Hematopoietic multipotent progenitor cell treated with erythropoietin and hydrocortisone succinate and interleukin-3 and kit ligand, for 4 days (in vitro differentiated cells): ENCODE measurements at regions not wholly inside any gene's neighbourhood (a gene's known extent, or its start where the extent isn't known, plus 50 kb on each side); places are given as distances from the start of the nearest gene placed in this dataset.

Experiments used
- DNase-seq: peaks from one replicate; pipeline ENCODE4 v3.0.0-alpha.2; 2015

DNA sequence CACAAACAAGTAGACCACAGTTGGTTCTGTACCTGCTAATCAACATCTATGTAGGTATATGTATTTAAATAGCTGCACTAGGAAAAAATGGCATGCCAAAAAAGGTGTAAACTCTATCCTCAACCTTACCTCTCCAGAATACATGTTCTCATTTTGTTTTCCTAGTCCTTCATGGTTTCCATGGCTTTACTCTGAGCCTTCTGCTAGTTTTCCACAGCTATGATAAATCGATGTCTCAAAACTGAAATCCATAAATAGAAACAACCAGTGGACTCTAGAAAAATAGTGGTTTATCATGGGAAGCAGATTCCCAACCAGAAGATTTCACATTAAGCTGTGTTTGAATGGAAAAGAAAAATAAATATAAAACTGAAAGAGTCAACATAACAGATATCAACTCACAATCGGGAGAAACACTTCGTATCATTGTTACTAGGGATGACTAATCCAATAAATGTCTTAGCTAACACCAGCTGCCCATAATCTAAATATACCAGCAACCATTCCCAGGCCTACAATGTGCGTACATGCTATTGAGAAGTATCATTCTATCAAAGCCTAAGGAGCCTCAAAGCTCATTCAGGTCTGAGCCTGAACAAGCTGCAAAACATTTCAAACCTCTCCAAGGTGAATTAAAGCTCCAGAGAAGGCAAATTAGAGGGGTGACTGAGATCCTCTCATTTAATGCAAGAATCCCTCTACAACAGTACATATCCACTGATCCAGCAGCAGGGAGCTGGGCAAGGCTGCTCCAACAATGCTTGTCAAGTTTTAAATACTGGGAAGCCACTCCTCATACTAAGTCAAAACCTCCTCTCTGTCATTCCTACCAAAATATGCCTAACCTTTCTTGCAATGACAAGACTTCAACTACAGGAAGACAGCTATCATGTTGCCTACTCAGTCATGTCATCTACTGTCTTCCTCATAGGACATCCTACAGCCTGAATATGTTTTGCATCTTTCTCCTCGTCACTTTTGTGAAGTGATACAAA, 90.2 kb downstream of the KCTD12 start:
- DNase-seq = no peak

DNA sequence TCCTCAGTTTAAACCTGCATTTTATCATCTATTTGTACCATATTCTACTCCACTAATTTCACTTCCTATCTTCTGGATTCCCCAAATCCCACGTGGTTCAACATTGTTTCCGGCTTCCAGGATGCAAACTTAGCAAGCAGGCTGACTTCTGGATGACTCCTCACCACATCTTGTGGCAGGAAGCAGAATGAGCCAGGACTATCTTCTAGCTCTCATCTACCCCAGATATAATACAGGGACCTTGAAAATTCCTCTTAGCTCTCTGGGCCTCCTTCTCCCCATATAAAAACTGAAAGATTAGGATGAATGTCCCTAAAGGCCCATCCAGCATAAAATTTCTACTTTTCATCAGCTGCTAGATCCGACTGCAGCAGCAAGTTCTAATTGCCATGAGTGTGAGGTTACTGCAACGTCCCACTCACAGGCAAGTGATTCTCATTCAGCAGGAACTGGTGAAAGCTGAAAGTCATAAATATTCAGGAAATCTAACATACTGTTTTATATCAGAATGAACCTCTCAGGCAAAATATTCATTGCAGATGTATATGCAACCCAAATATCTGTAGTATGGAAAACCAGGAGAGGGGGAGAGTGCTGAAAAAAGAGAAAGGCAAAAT, 93.4 kb downstream of the KCTD12 start:
- DNase-seq = no peak

DNA sequence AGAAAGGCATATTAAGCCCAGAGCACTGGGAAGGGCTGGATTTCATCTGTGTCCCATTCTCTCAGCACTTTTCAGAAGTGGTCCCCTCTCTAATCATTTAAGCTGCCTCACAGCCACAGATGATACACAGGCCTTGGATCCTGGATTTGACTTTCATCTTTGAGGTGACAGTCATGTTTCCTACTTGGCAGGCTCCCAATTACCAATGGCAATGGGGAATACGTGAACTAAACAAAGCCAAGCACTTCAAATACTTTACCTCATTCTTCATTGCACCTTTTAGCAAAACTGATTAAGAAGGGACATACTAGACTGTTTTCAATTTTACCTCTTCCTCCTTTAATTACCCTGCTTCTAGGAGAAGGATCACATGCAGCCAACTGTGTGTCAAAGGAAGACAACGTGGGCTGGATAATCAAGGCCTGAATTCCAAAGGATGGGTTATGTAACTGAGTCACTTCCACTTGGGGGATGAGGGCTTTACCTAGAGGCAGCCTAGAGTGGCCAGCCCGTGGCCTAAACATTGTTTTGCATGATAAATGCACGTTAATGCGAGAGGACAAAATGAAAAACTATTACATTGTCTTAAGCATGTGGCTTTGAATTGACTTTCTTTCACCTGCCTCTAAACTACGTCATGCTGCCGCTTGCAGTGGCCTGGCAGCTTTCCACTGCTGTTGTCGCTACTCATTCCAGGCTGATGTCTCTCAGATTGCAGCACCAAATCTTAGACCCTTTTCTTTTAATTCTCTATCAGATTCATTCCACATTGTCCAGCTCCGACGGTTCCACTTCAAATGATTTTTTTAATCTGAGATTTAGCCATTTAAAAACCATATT, 95.0 kb downstream of the KCTD12 start:
- DNase-seq = no peak

DNA sequence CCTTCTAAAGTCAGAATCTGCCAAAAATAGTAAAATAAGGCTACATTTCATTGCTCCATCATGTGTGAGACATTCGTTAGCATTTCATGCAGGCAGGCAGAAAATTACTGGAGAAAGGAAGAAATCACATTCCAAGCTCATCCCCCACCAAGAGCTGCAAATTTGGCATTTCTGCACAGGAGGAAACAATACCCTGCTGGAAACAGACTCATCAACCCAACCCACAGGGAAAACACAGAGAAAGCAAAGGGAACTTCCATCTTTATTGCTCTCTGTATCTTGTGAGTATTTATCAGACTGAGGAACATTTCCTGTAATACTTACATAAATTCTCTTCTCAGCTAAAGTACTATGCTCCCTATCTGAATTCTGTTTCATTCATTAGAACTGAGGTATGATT, 95.7 kb downstream of the KCTD12 start:
- no peak for DNase-seq

DNA sequence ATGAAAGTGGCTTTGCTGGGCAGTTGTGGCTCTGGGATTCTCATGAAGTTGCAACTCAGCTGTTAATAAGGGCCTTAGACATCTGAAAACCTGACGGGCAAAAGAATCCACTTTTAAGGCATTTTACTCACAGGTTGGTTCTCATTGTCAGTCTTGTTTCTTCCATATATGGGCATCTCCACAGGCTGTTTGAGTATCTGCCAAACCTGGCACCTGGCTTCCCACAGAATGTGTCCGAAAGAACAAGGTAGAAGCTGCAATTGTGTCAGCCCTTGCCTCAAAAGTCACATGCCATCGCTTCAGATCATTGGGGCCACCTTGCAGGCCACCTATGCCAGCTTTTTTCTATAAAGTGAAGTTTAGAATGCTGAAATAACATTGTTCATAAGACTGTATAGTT, 102.4 kb downstream of the KCTD12 start:
- DNase-seq = no peak

DNA sequence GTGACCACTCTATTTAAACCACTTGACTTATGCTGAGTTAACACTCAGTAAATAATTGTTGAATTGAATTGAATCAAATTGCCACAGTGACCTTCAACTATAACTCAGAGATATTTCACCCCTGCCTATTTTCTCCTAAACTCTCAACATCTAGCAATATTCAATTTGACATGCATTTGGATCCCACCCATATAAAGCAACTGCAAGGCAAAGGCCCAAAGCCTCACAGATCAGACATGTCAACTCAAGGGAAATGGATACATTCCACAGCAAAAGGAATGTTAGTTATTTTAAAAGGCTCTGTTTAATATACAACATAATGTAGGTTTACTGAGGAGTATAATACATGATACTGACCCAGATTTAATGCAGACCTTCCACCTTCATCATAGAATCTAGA, 107.4 kb downstream of the KCTD12 start:
- no peak for DNase-seq

DNA sequence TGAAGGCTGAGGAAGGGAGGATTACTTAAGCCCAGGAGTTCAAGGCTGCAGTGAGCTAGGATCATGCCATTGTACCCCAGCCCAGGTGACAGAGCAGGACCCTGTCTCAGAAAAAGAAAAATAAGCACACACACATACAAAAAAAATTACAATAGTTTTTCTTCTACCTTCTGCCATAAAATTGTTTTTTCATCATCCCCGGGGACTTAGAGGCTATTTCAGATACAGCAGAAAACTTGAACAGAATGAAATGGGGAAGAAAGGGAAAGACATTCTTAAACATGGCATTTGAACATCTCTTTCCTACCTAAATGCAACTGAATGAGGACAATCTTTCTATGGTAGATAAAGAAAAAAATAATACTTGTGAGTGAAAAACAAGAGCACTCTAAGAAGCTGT, 109.1 kb downstream of the KCTD12 start:
- DNase-seq = no peak

DNA sequence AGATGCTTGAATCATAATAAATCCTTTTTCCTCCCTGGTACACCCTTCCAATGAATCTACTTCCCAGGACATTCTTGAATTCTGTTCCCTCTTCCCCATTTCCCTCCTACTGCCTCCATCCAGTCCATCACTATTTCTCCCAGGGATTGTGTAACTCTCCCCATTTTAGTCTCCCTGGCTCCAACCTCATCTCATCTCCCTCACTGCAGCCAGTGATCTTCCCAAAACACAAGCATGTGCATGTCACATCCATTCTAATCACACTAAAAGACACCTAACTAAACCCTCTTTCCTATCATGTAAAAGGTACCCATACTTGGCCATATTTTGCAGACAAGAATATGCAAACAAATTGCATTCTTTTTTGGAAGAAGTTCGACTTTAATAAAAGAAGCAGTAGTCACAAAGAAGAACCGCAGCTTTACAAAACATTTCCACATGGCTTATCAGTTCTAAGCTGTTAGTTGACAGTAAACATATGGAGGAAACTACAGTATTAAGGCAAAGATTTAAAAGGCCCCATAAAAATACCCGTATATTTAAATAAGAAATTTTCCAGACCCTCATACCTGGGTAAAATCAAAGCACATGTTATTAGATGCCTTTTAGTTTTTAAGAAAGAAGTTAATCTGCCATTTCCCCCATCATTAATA, 111.0 kb downstream of the KCTD12 start:
- no peak for DNase-seq

DNA sequence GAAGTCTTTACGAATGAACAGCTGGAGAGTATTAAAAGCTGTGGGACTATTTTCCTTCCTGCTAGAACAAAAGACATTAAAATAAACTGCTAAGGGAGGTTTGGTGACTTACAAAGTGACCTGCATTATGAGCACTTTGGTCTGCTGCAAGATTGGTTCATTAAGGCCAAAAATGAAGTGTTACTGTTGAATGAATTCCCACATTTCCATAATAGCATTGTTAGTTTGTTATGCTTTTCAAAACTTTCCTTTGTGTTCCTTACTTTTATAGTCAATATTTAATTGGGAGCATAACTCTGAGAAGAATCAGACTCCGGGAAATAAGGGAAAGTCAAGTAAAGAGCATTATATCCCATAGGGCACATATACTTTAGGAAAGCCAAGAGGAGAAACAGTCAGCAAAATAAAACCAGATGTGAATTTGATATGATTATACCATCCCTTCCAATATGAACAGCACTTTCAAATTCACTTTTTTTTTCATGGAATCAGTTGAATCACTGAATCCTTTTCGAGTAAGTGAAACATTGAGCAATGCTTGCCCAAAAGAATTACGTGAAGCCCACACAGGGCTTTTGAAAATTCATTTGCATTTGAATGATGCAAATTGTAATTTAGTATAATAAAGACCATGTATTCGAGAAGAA, 112.6 kb downstream of the KCTD12 start:
- no peak for DNase-seq

DNA sequence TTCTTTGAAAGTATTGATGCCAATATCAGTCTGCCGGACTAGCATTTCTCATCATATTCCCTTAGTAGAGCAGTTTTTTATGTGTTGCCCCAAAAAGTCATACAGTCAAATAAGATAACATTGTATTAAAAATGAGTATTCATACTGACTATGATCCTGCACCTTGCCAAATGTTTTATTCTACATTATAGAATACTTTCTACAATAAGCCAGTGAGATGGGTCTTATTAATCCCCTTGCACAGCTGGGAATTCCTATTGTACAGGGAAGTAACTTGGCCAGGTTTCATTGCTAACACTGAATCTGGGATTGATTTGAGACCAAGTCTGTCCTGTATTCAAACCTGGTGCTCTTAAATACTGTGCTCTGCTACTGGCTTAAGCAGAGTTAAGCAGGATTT, 114.0 kb downstream of the KCTD12 start:
- no peak for DNase-seq

DNA sequence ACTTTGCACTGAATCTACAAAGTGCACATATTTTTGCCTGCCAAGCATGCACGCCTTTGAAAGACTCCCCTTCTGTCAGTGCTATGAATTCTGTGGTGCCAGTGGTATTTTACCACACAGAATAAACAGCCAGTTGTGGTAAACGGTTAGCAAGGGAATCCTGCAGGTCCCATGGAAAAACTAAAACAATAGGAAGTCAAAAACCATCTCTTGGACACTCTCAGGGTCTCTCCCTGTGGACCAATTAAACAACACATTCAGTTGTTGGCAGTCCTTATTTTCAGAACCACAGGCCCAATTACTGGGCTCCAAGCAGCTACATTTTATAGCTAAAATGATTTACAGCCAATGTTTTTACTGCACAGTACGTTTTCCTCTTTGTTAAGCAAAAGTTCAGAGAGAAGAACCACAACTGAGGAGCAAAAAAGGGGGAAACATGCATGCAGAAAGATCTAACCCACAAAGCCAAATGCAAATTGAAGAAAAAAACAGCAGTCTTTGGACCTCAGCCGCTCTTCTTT, 116.9 kb downstream of the KCTD12 start:
- peak; percentile 37 for DNase-seq

DNA sequence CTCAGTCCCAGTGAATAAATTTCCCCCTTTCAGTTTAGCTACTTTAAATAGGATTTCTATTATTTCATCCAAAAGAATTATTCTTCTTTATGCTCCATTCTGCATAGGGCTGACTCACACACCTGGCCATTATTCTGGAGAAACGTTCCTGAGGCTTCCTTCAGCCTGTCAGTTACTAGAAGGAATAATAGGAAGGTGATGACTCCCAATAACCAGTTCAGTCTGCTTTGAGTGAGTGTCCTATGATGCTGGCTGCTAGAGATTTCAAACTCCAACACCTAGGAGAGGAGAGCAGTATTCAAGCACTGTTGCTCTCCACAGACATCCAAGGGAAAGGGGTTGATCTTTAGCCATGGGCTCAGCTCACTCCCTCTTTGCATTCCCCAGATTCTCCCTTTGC, 117.8 kb downstream of the KCTD12 start:
- DNase-seq = no peak

DNA sequence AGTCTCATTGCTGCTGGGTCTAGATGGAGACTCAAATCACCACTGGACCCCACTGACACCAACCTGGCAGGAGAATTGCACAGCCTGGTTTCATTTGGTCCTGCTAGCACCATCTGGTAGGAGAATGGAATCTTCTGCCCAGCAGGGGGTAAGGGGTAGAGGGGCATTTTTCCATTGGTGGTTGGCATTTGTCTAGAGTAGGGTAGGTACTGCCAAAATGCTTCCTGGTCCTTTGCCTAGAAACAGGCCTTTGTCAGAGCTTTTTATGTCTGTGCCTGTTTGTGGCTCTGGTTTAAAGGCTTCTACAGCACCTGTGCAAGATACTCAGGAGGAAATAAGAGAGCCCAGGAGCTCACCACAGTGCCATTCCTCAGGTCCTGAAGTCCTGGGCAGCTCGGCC, 121.3 kb downstream of the KCTD12 start:
- no peak for DNase-seq

DNA sequence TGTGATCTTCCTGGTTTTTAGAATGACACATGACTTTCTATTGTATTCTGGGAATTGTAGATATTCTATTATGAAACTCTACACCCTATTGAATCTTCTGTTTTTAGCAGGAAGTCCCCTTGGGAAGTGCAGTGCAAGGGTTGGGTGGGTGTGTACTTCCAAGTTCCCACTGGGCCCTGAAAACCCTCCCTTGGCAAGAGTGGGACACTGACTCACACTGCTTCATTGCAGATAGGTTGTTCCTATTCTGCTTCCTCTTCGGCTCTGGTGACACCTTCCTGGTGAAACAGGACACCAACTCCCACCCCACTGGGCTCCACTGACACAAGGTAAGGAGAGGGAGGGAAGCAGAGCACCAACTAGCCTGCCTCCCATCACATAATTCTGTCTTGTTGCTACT, 121.8 kb downstream of the KCTD12 start:
- no peak for DNase-seq

DNA sequence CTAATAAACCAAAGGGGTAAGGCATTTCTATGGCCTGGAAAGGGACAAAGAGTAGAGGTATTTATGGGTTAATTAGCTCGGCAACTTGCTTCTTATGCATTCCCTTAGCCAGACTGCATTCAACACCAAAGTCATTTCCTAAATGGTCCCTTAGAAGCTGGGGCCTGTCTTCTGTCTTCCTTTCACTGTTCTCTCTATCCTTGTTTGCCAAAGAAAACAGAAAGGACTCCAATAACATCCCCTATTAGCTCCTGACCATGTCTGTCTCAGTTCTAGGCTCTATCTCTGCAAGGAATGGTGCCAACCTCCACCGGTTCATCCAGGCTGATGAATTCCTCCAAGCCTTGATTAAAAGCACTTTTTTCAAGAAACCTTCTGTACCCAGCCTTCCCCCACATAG, 123.5 kb downstream of the KCTD12 start:
- no peak for DNase-seq

DNA sequence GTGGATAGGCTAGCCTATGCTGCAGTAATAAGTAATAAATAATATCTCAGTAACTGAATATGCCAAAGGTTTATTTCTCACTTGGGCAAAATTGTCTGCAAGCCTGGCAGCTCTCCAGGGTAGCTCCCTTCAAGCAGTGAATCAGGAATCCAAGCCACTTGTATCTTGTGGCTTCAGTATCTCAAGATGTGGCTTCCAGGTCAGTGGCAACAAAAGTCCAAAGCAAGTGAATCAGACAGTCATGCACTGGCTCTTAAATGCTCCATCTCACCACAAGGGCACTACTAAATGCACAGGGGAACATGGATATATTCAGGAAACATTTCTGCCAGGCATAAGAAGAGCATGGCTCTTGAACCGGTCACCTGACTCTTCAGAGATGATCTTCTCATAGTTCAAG, 126.3 kb downstream of the KCTD12 start:
- peak; percentile 15 for DNase-seq

DNA sequence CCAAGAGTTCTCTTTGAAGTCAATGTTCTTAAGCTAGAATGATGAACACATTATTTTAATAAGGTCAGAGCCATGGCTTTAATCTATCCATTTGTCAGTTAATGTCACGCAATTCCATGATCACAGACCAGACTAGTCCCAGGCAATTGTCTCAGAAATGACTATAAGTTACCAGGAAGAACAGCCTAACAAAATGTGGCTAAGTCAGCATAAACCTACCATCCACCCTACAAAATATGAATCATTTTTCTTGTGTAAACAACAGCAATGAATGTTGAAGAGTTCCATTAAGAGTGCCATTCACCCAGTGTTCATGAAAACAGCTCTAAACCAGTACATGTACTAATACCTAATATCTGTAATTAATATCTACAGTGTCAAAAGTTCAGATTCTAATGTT, 127.5 kb downstream of the KCTD12 start:
- no peak for DNase-seq

DNA sequence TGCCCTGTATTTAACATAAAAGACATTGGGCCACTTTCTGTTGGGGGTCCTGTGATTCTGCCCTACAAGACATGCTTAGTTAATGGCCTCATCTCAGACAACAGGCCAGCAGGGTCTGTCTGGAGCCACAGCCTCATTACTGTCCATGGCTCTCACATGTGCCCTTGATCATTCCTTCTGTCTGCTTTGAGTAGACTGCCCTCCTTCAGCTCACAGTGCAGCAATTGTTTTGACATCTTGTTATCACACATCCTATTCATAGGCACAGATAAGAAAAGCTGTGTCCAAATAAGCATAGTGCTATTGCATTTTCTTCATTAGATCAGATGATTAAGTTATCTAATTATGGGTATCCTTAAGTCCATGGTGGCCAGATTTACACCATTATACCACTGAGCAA, 127.9 kb downstream of the KCTD12 start:
- peak; percentile 8 for DNase-seq

DNA sequence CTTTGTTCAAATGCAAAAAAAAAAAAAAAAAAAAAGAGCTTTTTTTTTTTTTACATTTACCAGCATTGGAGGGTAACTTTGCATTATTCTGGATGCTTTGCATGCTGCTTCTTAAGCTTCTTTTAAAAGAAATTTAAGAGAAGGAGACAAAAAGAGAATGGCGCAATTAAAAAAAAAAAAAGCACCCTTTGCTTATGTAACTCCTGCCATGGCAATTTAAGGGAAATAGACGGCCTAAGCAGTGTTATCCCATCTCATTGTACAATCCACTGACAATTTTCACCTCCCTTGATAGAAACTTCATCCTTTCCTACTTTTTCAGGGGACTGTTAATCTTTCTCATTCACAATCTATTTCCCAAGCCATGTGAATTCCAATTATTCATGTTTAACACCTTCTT, 129.8 kb downstream of the KCTD12 start:
- no peak for DNase-seq

DNA sequence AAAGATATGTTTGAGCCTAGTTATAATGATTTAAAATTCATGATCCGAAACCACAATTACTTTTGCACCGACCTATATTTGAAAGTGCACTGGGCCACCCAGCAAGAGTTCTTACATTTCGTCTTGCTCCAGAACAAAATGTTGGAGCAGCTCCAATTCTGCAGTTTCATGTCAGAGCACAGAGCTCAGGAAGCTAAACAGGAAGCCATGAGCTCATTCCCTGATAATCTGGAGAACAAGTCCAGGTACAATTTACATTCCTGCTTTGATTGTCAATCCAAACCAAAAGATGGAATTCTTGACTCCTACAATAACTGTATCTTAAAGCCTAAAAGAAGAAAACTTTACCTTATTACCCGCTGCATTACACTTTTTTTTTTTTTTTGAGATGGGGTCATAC, 131.8 kb downstream of the KCTD12 start:
- no peak for DNase-seq

DNA sequence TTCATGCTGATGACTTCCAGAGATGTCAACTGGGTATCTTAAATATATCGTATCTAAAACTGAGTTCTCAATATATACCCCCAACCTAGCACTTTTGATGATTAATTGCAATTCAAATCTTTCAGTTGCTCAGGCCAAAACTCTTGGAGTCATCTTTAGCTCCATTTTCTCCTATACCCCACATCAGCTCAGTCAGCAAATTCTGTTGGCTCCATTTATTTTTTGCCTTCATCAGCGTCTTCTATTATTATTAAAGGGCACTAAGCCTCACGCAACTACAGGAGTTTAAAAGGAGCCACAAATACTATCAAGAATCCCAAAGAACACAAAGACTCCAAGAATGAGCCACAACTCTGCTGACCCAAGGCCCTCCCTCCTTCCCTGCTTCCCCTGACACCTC, 134.9 kb downstream of the KCTD12 start:
- DNase-seq = no peak

DNA sequence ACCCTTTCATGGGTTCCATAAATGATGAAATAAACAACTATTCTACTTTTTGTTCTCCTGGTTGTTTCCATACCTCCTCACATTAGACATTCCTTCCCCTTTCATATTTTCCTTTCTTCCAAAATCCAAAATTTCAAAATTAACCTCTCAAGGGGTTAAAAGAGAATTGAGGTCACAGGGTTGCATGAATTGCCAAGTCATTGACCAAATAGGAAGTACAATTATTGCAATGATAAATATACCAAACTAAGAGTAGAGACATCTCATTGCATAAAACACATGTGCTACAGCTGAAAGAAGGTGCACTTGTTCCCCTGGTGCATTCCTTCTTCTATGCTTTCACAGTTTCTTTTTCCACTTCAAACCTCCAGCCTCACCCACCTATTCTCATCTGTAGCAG, 136.1 kb downstream of the KCTD12 start:
- DNase-seq = peak; percentile 48
